ENCODE measurements at regions not wholly inside any gene's neighbourhood (a gene's known extent, or its start where the extent isn't known, plus 50 kb on each side); places are given as distances from the start of the nearest gene placed in this dataset.

DNA sequence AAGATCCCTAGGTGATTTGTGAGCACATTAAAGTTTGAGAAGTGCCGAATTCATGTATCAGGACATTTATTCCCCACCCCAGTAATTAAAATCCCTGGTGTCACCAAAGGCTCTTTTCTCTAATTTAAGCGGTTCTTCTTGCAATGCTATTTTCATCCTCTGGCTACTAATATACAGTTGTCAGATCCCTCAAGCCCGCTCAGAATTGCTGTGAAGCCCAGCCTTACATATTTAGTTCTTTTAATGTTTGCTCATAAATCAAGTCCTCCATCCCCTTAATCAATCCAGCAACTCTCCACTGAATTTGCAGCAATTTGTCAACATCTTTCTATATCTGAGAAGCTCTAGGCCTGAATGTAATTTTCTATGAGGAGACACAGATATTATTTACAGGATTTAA, 437.9 kb downstream of the PIK3C3 start:
- TF ChIP-seq, protein P1, sequence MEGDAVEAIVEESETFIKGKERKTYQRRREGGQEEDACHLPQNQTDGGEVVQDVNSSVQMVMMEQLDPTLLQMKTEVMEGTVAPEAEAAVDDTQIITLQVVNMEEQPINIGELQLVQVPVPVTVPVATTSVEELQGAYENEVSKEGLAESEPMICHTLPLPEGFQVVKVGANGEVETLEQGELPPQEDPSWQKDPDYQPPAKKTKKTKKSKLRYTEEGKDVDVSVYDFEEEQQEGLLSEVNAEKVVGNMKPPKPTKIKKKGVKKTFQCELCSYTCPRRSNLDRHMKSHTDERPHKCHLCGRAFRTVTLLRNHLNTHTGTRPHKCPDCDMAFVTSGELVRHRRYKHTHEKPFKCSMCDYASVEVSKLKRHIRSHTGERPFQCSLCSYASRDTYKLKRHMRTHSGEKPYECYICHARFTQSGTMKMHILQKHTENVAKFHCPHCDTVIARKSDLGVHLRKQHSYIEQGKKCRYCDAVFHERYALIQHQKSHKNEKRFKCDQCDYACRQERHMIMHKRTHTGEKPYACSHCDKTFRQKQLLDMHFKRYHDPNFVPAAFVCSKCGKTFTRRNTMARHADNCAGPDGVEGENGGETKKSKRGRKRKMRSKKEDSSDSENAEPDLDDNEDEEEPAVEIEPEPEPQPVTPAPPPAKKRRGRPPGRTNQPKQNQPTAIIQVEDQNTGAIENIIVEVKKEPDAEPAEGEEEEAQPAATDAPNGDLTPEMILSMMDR (IDR thresholded peaks at IDR 0.05), result no peak
- no peak for TF ChIP-seq POLR2A (IDR thresholded peaks at IDR 0.05)
- TF ChIP-seq EP300 (IDR thresholded peaks at IDR 0.05), result no peak
